Liver (tissue), 3 donors: ENCODE measurements at regions not wholly inside any gene's neighbourhood (a gene's known extent, or its start where the extent isn't known, plus 50 kb on each side); places are given as distances from the start of the nearest gene placed in this dataset.

Experiments
- RAD21 ChIP-seq, 2 donors: IDR thresholded peaks; 2 replicates each; pipeline ENCODE4 v1.6.1; 2016; ENCODE audit warnings: antibody characterized with exemption in 2 of 2, mild to moderate bottlenecking in 2 of 2
- RXRA ChIP-seq, 2 donors: IDR thresholded peaks; 2 replicates each; pipeline ENCODE4 v1.6.1; 2017 to 2018; ENCODE audit warnings: antibody characterized with exemption in 2 of 2, mild to moderate bottlenecking in 1 of 2
- SP1 ChIP-seq: IDR thresholded peaks from 2 replicates; pipeline ENCODE4 v1.6.1; 2018; ENCODE audit warnings: antibody characterized with exemption, mild to moderate bottlenecking
- YY1 ChIP-seq: IDR thresholded peaks from 2 replicates; pipeline ENCODE4 v1.6.1; 2016; ENCODE audit warnings: antibody characterized with exemption, mild to moderate bottlenecking
- TF ChIP-seq, protein P1 (sequence below): IDR thresholded peaks from 2 replicates; pipeline ENCODE4 v1.6.1; 2016; ENCODE audit warnings: antibody characterized with exemption, mild to moderate bottlenecking
- TF ChIP-seq, protein P2 (sequence below): fragments of 150-350 bp; IDR thresholded peaks from 2 replicates; pipeline ENCODE4 v1.5.1; 2017; ENCODE audit warnings: improper control_type of control experiment, low read depth, low read length; ENCODE audit not compliant: missing input control
- TF ChIP-seq, protein P3 (sequence below): IDR thresholded peaks from 2 replicates; pipeline ENCODE4 v1.6.1; 2016; ENCODE audit warnings: antibody characterized with exemption
- donor health status: healthy.
- donor health status: healthy.

DNA sequence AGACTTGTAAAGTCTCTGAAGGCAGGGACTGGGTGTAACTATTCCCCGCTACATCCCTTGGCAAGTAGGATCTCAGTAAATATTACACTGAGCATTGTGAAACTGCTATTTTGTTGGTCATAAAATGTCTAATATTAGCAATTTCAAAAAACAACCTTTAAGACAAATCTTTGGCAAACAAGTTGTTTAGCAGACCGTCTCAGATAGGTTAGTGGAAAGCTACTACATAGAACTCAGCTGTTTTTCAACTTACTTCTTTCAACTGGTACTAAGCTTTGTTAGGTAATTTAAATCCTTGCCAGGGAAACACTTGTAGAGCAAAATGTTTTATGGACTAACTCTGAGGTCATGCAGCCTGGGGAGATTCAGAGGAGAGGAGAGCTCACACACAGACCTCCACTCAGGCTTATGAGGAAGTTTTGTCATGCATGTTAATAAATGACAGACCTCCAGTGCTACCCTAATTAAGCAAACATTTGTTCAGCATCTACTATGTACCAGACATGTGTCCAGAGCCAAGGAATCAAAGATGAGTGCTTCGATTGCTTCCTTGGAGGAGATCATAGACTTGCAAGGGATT, 61.6 kb upstream of the STAC start:
- TF ChIP-seq, protein P1, sequence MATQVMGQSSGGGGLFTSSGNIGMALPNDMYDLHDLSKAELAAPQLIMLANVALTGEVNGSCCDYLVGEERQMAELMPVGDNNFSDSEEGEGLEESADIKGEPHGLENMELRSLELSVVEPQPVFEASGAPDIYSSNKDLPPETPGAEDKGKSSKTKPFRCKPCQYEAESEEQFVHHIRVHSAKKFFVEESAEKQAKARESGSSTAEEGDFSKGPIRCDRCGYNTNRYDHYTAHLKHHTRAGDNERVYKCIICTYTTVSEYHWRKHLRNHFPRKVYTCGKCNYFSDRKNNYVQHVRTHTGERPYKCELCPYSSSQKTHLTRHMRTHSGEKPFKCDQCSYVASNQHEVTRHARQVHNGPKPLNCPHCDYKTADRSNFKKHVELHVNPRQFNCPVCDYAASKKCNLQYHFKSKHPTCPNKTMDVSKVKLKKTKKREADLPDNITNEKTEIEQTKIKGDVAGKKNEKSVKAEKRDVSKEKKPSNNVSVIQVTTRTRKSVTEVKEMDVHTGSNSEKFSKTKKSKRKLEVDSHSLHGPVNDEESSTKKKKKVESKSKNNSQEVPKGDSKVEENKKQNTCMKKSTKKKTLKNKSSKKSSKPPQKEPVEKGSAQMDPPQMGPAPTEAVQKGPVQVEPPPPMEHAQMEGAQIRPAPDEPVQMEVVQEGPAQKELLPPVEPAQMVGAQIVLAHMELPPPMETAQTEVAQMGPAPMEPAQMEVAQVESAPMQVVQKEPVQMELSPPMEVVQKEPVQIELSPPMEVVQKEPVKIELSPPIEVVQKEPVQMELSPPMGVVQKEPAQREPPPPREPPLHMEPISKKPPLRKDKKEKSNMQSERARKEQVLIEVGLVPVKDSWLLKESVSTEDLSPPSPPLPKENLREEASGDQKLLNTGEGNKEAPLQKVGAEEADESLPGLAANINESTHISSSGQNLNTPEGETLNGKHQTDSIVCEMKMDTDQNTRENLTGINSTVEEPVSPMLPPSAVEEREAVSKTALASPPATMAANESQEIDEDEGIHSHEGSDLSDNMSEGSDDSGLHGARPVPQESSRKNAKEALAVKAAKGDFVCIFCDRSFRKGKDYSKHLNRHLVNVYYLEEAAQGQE = no peak
- no peak for TF ChIP-seq RAD21 (IDR thresholded peaks at IDR 0.05)
- TF ChIP-seq, protein P2, sequence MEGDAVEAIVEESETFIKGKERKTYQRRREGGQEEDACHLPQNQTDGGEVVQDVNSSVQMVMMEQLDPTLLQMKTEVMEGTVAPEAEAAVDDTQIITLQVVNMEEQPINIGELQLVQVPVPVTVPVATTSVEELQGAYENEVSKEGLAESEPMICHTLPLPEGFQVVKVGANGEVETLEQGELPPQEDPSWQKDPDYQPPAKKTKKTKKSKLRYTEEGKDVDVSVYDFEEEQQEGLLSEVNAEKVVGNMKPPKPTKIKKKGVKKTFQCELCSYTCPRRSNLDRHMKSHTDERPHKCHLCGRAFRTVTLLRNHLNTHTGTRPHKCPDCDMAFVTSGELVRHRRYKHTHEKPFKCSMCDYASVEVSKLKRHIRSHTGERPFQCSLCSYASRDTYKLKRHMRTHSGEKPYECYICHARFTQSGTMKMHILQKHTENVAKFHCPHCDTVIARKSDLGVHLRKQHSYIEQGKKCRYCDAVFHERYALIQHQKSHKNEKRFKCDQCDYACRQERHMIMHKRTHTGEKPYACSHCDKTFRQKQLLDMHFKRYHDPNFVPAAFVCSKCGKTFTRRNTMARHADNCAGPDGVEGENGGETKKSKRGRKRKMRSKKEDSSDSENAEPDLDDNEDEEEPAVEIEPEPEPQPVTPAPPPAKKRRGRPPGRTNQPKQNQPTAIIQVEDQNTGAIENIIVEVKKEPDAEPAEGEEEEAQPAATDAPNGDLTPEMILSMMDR = no peak
- TF ChIP-seq SP1 = no peak
- TF ChIP-seq RXRA (IDR thresholded peaks at IDR 0.05) = no peak
- TF ChIP-seq, protein P3, sequence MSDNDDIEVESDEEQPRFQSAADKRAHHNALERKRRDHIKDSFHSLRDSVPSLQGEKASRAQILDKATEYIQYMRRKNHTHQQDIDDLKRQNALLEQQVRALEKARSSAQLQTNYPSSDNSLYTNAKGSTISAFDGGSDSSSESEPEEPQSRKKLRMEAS = no peak
- TF ChIP-seq YY1 = no peak
